CD4-positive, alpha-beta T cell (primary cell): ENCODE measurements at regions not wholly inside any gene's neighbourhood (a gene's known extent, or its start where the extent isn't known, plus 50 kb on each side); places are given as distances from the start of the nearest gene placed in this dataset.

Experiments used
- ATAC-seq: fragments of 200-7000 bp; cut with Tn5 transposase; one replicate; pipeline ENCODE4 v1.10.0; 2022; ENCODE audit warnings: mild to moderate bottlenecking; ENCODE audit not compliant: poor library complexity
- CTCF ChIA-PET: fragments of 350-600 bp; sonication (Branson Sonifier 250); formaldehyde crosslinking; loops from one replicate; lab custom pipeline; 2021; ENCODE audit warnings: antibody characterized with exemption, inconsistent platforms; lab: Charles Lee
- POLR2A ChIA-PET: fragments of 350-600 bp; sonication (Branson Sonifier 250); formaldehyde crosslinking; loops from one replicate; lab custom pipeline; 2021; ENCODE audit warnings: antibody characterized with exemption, inconsistent platforms; lab: Charles Lee
- DNase-seq, 14 experiments: peaks; one replicate each; pipeline ENCODE4 v3.0.0-alpha.2; 2013 to 2020; ENCODE audit warnings: mixed read lengths in 2 of 14
- H3K27ac ChIP-seq, 2 donors: one replicate each; pipeline versions ENCODE4 v1.5.1 to v1.7.0; 2013; ENCODE audit warnings: low read length in 2 of 2, low read depth in 1 of 2, mild to moderate bottlenecking in 1 of 2
- H3K27me3 ChIP-seq, 2 experiments: 1 replicate in 1 of 2; 2 replicates in 1 of 2; pipeline versions ENCODE4 v1.6.1 to v1.7.0; 2013; ENCODE audit warnings: low read length in 2 of 2, control low read depth in 1 of 2, mild to moderate bottlenecking in 1 of 2, moderate library complexity in 1 of 2; ENCODE audit not compliant: insufficient read depth in 2 of 2, control insufficient read depth in 1 of 2
- H3K36me3 ChIP-seq: one replicate; pipeline ENCODE4 v1.6.1; 2013; ENCODE audit warnings: low read length, control low read depth; ENCODE audit not compliant: insufficient read depth
- H3K4me1 ChIP-seq: one replicate; pipeline ENCODE4 v1.6.1; 2013; ENCODE audit warnings: low read length, control low read depth; ENCODE audit not compliant: insufficient read depth
- H3K4me3 ChIP-seq: one replicate; pipeline ENCODE4 v1.5.1; 2013; ENCODE audit warnings: mild to moderate bottlenecking, low read length, moderate library complexity
- H3K9me3 ChIP-seq, 2 experiments: 1 replicate in 1 of 2; 2 replicates in 1 of 2; pipeline versions ENCODE4 v1.6.1 to v1.7.0; 2013; ENCODE audit warnings: low read length in 2 of 2, mild to moderate bottlenecking in 2 of 2, control low read depth in 1 of 2, moderate library complexity in 1 of 2; ENCODE audit not compliant: control insufficient read depth in 1 of 2, insufficient read depth in 1 of 2
- H3K27ac Mint-ChIP-seq: one replicate; pipeline ENCODE4 v1.8.0; 2020; ENCODE audit warnings: mixed read lengths
- H3K27me3 Mint-ChIP-seq: one replicate; pipeline ENCODE4 v1.8.0; 2021; ENCODE audit warnings: mixed read lengths
- H3K36me3 Mint-ChIP-seq: one replicate; pipeline ENCODE4 v1.8.0; 2021; ENCODE audit warnings: low read depth, mixed read lengths
- H3K4me1 Mint-ChIP-seq: one replicate; pipeline ENCODE4 v1.8.0; 2021; ENCODE audit warnings: low read depth, mixed read lengths
- H3K4me3 Mint-ChIP-seq: one replicate; pipeline ENCODE4 v1.8.0; 2020; ENCODE audit warnings: mild to moderate bottlenecking, mixed read lengths
- H3K9me3 Mint-ChIP-seq: one replicate; pipeline ENCODE4 v1.8.0; 2020; ENCODE audit warnings: mixed read lengths
- intact Hi-C, 2 experiments: fragments of 100-400 bp; cut with DNase I in 1 of 2; cut with micrococcal nuclease in 1 of 2; formaldehyde crosslinking; loops; one replicate each; pipeline versions ENCODE4 v1.15.1 to v1.9.0; 2023 to 2025; cut with DNase I, micrococcal nuclease
- TF ChIP-seq, protein P1 (sequence below): fragments of 200-600 bp; IDR thresholded peaks from one replicate; pipeline ENCODE4 v1.8.0; 2022; ENCODE audit warnings: antibody characterized with exemption, mild to moderate bottlenecking

DNA sequence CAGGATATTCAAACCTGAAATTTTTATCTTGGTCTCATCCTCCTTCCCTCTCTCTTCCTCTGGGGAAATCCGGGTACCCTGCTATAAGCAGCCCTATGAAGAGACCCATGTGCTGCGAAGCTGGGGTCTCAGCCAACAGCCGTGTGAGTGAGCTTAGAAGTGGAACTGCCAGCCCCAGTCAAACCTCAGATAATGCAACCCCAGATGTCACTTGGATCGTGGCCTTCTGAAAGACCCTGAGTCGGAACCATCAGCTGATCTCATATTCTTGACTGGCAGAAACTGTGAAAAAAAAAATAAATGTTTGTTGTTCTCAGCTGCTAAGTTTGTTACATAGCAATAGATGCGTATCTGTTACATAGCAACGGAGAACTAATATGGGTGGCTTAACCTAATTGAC lies 198.1 kb upstream of the NPY2R start:
- no peaks in the 10 kb centered on the region for H3K4me1 ChIP-seq
- no peaks in the 10 kb centered on the region for H3K9me3 ChIP-seq
- H3K36me3 Mint-ChIP-seq: no peaks in the 10 kb centered on the region
- ChIA-PET POLR2A (no interaction called here), CTCF (no interaction called here)
- H3K27me3 ChIP-seq: no peaks in the 10 kb centered on the region
- H3K36me3 ChIP-seq: no peaks in the 10 kb centered on the region
- no peak overlapping the region for H3K27ac ChIP-seq
- H3K9me3 Mint-ChIP-seq: no peaks in the 10 kb centered on the region
- TF ChIP-seq, protein P1, sequence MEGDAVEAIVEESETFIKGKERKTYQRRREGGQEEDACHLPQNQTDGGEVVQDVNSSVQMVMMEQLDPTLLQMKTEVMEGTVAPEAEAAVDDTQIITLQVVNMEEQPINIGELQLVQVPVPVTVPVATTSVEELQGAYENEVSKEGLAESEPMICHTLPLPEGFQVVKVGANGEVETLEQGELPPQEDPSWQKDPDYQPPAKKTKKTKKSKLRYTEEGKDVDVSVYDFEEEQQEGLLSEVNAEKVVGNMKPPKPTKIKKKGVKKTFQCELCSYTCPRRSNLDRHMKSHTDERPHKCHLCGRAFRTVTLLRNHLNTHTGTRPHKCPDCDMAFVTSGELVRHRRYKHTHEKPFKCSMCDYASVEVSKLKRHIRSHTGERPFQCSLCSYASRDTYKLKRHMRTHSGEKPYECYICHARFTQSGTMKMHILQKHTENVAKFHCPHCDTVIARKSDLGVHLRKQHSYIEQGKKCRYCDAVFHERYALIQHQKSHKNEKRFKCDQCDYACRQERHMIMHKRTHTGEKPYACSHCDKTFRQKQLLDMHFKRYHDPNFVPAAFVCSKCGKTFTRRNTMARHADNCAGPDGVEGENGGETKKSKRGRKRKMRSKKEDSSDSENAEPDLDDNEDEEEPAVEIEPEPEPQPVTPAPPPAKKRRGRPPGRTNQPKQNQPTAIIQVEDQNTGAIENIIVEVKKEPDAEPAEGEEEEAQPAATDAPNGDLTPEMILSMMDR: no peak
- no peak overlapping the region for H3K4me3 ChIP-seq
- intact Hi-C loops: no loop called here
- H3K27me3 Mint-ChIP-seq: peaks cover 9% of the 10 kb centered on the region
- H3K27ac Mint-ChIP-seq: no peak overlapping the region
- H3K4me3 Mint-ChIP-seq: no peak overlapping the region
- DNase-seq (no peak), ATAC-seq (no peak)
- no peaks in the 10 kb centered on the region for H3K4me1 Mint-ChIP-seq

DNA sequence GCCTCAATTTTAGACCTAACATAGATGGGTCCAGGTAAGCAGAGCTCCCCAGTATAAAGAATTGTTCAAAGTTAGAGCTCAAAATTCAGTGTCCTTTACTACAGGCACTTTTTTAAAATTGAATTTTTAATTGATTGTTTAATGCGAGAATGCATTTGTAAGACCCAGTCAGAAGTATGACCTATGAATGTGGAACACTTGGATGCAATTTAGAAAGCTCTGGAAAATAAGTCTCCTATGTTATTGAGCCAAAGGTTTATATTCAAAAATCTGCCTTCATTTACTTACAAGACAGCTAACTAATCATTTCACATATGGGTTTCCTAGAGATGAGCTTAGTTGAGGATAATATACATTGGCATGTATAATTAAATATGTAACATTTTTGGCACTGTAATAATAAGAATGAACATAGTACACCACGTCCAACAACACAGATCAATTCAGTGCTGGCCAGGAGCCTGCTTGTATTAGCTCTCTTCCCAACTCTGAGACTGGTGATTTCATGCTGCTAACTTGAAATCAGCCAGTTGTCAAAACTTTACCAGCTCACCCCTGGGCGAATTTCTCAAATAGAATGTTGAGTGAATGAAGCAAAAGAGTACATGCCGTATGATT lies 197.2 kb upstream of the NPY2R start:
- POLR2A ChIA-PET: no interaction called here

DNA sequence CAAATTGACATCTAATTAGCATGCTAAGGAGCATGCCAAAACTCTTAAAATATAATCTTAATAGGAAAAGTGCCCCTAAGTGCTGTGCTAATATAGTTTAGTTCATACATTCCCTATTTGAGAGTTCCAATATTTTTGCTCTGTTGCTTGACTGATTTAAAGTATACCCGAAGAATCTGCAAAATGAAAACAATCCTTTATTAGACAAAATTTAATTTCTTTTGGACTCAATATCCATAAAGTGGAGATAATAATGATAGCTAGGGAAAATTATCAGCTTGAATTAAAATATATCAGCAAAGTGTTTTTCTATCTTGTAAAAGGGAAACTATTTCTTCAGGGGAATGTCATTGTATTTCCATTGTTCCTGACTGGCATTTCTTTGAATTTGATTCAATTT lies 196.0 kb upstream of the NPY2R start:
- no peak overlapping the region for H3K4me3 ChIP-seq
- ATAC-seq: no peak
- no peaks in the 10 kb centered on the region for H3K27me3 ChIP-seq
- H3K36me3 ChIP-seq: no peaks in the 10 kb centered on the region
- DNase-seq: no peak
- H3K9me3 Mint-ChIP-seq: no peaks in the 10 kb centered on the region
- intact Hi-C loops: no loop called here
- no peak overlapping the region for H3K4me3 Mint-ChIP-seq
- POLR2A ChIA-PET: no interaction called here
- CTCF ChIA-PET: no interaction called here
- peaks cover 9% of the 10 kb centered on the region for H3K27me3 Mint-ChIP-seq
- TF ChIP-seq, protein P1: no peak
- no peaks in the 10 kb centered on the region for H3K9me3 ChIP-seq
- H3K27ac Mint-ChIP-seq: no peak overlapping the region
- H3K4me1 ChIP-seq: no peaks in the 10 kb centered on the region
- no peaks in the 10 kb centered on the region for H3K36me3 Mint-ChIP-seq
- no peak overlapping the region for H3K27ac ChIP-seq
- no peaks in the 10 kb centered on the region for H3K4me1 Mint-ChIP-seq

More for the DNA sequence above, 197.2 kb upstream of the NPY2R start:
- TF ChIP-seq, protein P1: no peak
- DNase-seq: no peak
- Mint-ChIP-seq H3K4me1 (no peaks in the 10 kb centered on the region), H3K9me3 (no peaks in the 10 kb centered on the region), H3K4me3 (no peak overlapping the region), H3K36me3 (no peaks in the 10 kb centered on the region), H3K27ac (no peak overlapping the region), H3K27me3 (peaks cover 9% of the 10 kb centered on the region)
- no peak for ATAC-seq
- CTCF ChIA-PET: no interaction called here
- Histone ChIP-seq H3K27ac (no peak overlapping the region), H3K4me1 (no peaks in the 10 kb centered on the region), H3K9me3 (no peaks in the 10 kb centered on the region), H3K36me3 (no peaks in the 10 kb centered on the region), H3K27me3 (no peaks in the 10 kb centered on the region), H3K4me3 (no peak overlapping the region)
- intact Hi-C loops: no loop called here
